Mesendoderm (in vitro differentiated cells): ENCODE measurements at regions not wholly inside any gene's neighbourhood (a gene's known extent, or its start where the extent isn't known, plus 50 kb on each side); places are given as distances from the start of the nearest gene placed in this dataset.

Experiments used
- DNase-seq: peaks from one replicate; pipeline ENCODE4 v3.0.0; 2013
- H2AK5ac ChIP-seq: 2 replicates; pipeline ENCODE4 v1.6.1; 2013; ENCODE audit warnings: low read length, inconsistent platforms
- H2BK120ac ChIP-seq: 2 replicates; pipeline ENCODE4 v1.6.1; 2013; ENCODE audit warnings: low read depth, mild to moderate bottlenecking, low read length, moderate library complexity, mixed read lengths
- H2BK15ac ChIP-seq: replicated peaks from 2 replicates; pipeline ENCODE4 v1.6.1; 2013; ENCODE audit warnings: low read depth, mild to moderate bottlenecking, moderate library complexity
- H2BK5ac ChIP-seq: 2 replicates; pipeline ENCODE4 v1.6.1; 2013; ENCODE audit warnings: low read length, inconsistent platforms
- H3K18ac ChIP-seq: 2 replicates; pipeline ENCODE4 v1.6.1; 2013; ENCODE audit warnings: mild to moderate bottlenecking, low read length, mixed read lengths
- H3K23ac ChIP-seq: one replicate; pipeline ENCODE4 v1.6.1; 2013; ENCODE audit warnings: low read length
- H3K27ac ChIP-seq: 2 replicates; pipeline ENCODE4 v1.5.1; 2013; ENCODE audit warnings: low read depth, mild to moderate bottlenecking, inconsistent platforms, low read length, moderate library complexity
- H3K27me3 ChIP-seq: 2 replicates; pipeline ENCODE4 v1.6.1; 2013; ENCODE audit warnings: low read length, control low read depth, mild to moderate bottlenecking, inconsistent platforms; ENCODE audit not compliant: insufficient read depth, poor library complexity
- H3K36me3 ChIP-seq: 2 replicates; pipeline ENCODE4 v1.6.1; 2013; ENCODE audit warnings: low read length, inconsistent platforms; ENCODE audit not compliant: control insufficient read depth, insufficient read depth
- H3K4ac ChIP-seq: one replicate; pipeline ENCODE4 v1.6.1; 2013; ENCODE audit warnings: low read depth, mild to moderate bottlenecking, low read length, moderate library complexity
- H3K4me1 ChIP-seq: 2 replicates; pipeline ENCODE4 v1.6.1; 2013; ENCODE audit warnings: low read depth, low read length, inconsistent platforms; ENCODE audit not compliant: control insufficient read depth
- H3K4me2 ChIP-seq: 2 replicates; pipeline ENCODE4 v1.6.1; 2013; ENCODE audit warnings: low read length
- H3K4me3 ChIP-seq: 2 replicates; pipeline ENCODE4 v1.5.1; 2013; ENCODE audit warnings: mild to moderate bottlenecking, low read length
- H3K56ac ChIP-seq: one replicate; pipeline ENCODE4 v1.6.1; 2013; ENCODE audit warnings: low read length
- H3K79me1 ChIP-seq: 2 replicates; pipeline ENCODE4 v1.6.1; 2013; ENCODE audit warnings: low read length, inconsistent platforms
- H3K79me2 ChIP-seq: 2 replicates; pipeline ENCODE4 v1.6.1; 2013; ENCODE audit warnings: mild to moderate bottlenecking, low read length; ENCODE audit not compliant: control insufficient read depth, insufficient read depth
- H3K9ac ChIP-seq: 2 replicates; pipeline ENCODE4 v1.6.1; 2013; ENCODE audit warnings: low read length, inconsistent platforms
- H4K5ac ChIP-seq: one replicate; pipeline ENCODE4 v1.6.1; 2013; ENCODE audit warnings: low read length
- H4K8ac ChIP-seq: one replicate; pipeline ENCODE4 v1.6.1; 2013; ENCODE audit warnings: low read depth, mild to moderate bottlenecking, control low read depth, low read length, moderate library complexity
- WGBS: extraction: QIAGEN DNeasy Blood & Tissue Kit; methylation state at CpG from one replicate; pipeline ENCODE4 v1.1.7; 2013; ENCODE audit warnings: low lambda C conversion rate, missing lambda C conversion rate; ENCODE audit not compliant: insufficient coverage; ENCODE audit errors: extremely low coverage; 5-methylcytosine and 5-hydroxymethylcytosine counted together

- Histone ChIP-seq H3K4me1 (no peaks in the 10 kb centered on the region), H2BK5ac (no peak overlapping the region), H3K9ac (no peak overlapping the region), H2AK5ac (no peak overlapping the region), H3K56ac (no peak overlapping the region), H3K79me2 (no peaks in the 10 kb centered on the region), H4K8ac (no peak overlapping the region), H3K79me1 (no peaks in the 10 kb centered on the region), H3K23ac (no peak overlapping the region), H4K5ac (no peak overlapping the region), H3K4ac (no peak overlapping the region), H3K4me3 (no peak overlapping the region), H2BK15ac (no peak overlapping the region), H3K27ac (no peak overlapping the region), H3K18ac (no peak overlapping the region), H3K4me2 (no peak overlapping the region), H3K36me3 (no peaks in the 10 kb centered on the region), H2BK120ac (no peak overlapping the region), H3K27me3 (no peaks in the 10 kb centered on the region)
- DNase-seq = no peak
- WGBS = no CpG with 5 or more reads among the region's 2 CpGs
Observed at GRCh38 chr2:194723446-194723845, 933.6 kb upstream of the SLC39A10 start.

GRCh38 chr2:194721227-194721626 lies 935.8 kb upstream of the SLC39A10 start:
- H3K4me3 ChIP-seq = no peak overlapping the region
- H3K27ac ChIP-seq = no peak overlapping the region
- H2BK120ac ChIP-seq = no peak overlapping the region
- H2BK5ac ChIP-seq = no peak overlapping the region
- no peak overlapping the region for H3K9ac ChIP-seq
- H4K8ac ChIP-seq = no peak overlapping the region
- H3K4me2 ChIP-seq = no peak overlapping the region
- no peak overlapping the region for H3K18ac ChIP-seq
- no peaks in the 10 kb centered on the region for H3K36me3 ChIP-seq
- H3K23ac ChIP-seq = no peak overlapping the region
- H3K56ac ChIP-seq = no peak overlapping the region
- H3K79me2 ChIP-seq = no peaks in the 10 kb centered on the region
- H2AK5ac ChIP-seq = no peak overlapping the region
- no peak overlapping the region for H2BK15ac ChIP-seq
- no peak overlapping the region for H3K4ac ChIP-seq
- WGBS = no CpG with 5 or more reads among the region's 3 CpGs
- no peaks in the 10 kb centered on the region for H3K79me1 ChIP-seq
- H3K27me3 ChIP-seq = no peaks in the 10 kb centered on the region
- no peak for DNase-seq
- no peaks in the 10 kb centered on the region for H3K4me1 ChIP-seq
- H4K5ac ChIP-seq = no peak overlapping the region

GRCh38 chr2:194720462-194720861 lies 936.6 kb upstream of the SLC39A10 start:
- Histone ChIP-seq H3K79me2 (no peaks in the 10 kb centered on the region), H3K4me1 (no peaks in the 10 kb centered on the region), H4K5ac (no peak overlapping the region), H3K9ac (no peak overlapping the region), H3K56ac (no peak overlapping the region), H2BK15ac (no peak overlapping the region), H3K79me1 (no peaks in the 10 kb centered on the region), H3K4me3 (no peak overlapping the region), H3K36me3 (no peaks in the 10 kb centered on the region), H3K27ac (no peak overlapping the region), H2BK120ac (no peak overlapping the region), H3K18ac (no peak overlapping the region), H3K4ac (no peak overlapping the region), H3K23ac (no peak overlapping the region), H4K8ac (no peak overlapping the region), H2AK5ac (no peak overlapping the region), H3K4me2 (no peak overlapping the region), H2BK5ac (no peak overlapping the region), H3K27me3 (no peaks in the 10 kb centered on the region)
- WGBS = no CpG with 5 or more reads among the region's 2 CpGs
- DNase-seq = no peak

GRCh38 chr2:194718881-194719280 lies 938.1 kb upstream of the SLC39A10 start:
- Histone ChIP-seq H4K8ac (no peak overlapping the region), H3K4me3 (no peak overlapping the region), H2AK5ac (no peak overlapping the region), H3K4me2 (no peak overlapping the region), H3K23ac (no peak overlapping the region), H3K79me1 (no peaks in the 10 kb centered on the region), H2BK15ac (no peak overlapping the region), H3K36me3 (no peaks in the 10 kb centered on the region), H4K5ac (no peak overlapping the region), H3K79me2 (no peaks in the 10 kb centered on the region), H3K9ac (no peak overlapping the region), H2BK120ac (no peak overlapping the region), H3K4ac (no peak overlapping the region), H3K56ac (no peak overlapping the region), H3K18ac (no peak overlapping the region), H3K27ac (no peak overlapping the region), H2BK5ac (no peak overlapping the region), H3K27me3 (no peaks in the 10 kb centered on the region), H3K4me1 (no peaks in the 10 kb centered on the region)
- no peak for DNase-seq
- WGBS = no CpG with 5 or more reads among the region's 1 CpG

GRCh38 chr2:194714541-194714940 lies 942.5 kb upstream of the SLC39A10 start:
- Histone ChIP-seq H2BK120ac (no peak overlapping the region), H3K27me3 (no peaks in the 10 kb centered on the region), H3K36me3 (no peaks in the 10 kb centered on the region), H3K4ac (no peak overlapping the region), H3K4me3 (no peak overlapping the region), H3K4me1 (no peaks in the 10 kb centered on the region), H3K18ac (no peak overlapping the region), H4K5ac (no peak overlapping the region), H3K79me1 (no peaks in the 10 kb centered on the region), H2BK5ac (no peak overlapping the region), H3K9ac (no peak overlapping the region), H2BK15ac (no peak overlapping the region), H3K4me2 (no peak overlapping the region), H3K27ac (no peak overlapping the region), H4K8ac (no peak overlapping the region), H2AK5ac (no peak overlapping the region), H3K23ac (no peak overlapping the region), H3K56ac (no peak overlapping the region), H3K79me2 (no peaks in the 10 kb centered on the region)
- DNase-seq = no peak
- WGBS = no CpG with 5 or more reads among the region's 1 CpG

- Histone ChIP-seq H3K79me2 (no peaks in the 10 kb centered on the region), H3K4me1 (no peaks in the 10 kb centered on the region), H3K4ac (no peak overlapping the region), H3K56ac (no peak overlapping the region), H3K79me1 (no peaks in the 10 kb centered on the region), H3K4me3 (no peak overlapping the region), H2BK5ac (no peak overlapping the region), H3K36me3 (no peaks in the 10 kb centered on the region), H3K4me2 (no peak overlapping the region), H2BK120ac (no peak overlapping the region), H3K23ac (no peak overlapping the region), H4K8ac (no peak overlapping the region), H3K27me3 (no peaks in the 10 kb centered on the region), H3K9ac (no peak overlapping the region), H3K18ac (no peak overlapping the region), H2AK5ac (no peak overlapping the region), H2BK15ac (no peak overlapping the region), H3K27ac (no peak overlapping the region), H4K5ac (no peak overlapping the region)
- no CpG with 5 or more reads among the region's 3 CpGs for WGBS
- DNase-seq = no peak
Observed at GRCh38 chr2:194709840-194710239, 947.2 kb upstream of the SLC39A10 start.
